NOMO-1 treated with dmso at 0.1 percent for 144 hours (cell line): ENCODE measurements at regions not wholly inside any gene's neighbourhood (a gene's known extent, or its start where the extent isn't known, plus 50 kb on each side); places are given as distances from the start of the nearest gene placed in this dataset.
A peak's percentile ranks its signal among the peaks of the same experiment; 100 is the strongest.

Experiments used
- DNase-seq: peaks from one replicate; lab custom pipeline; 2025; ENCODE audit not compliant: unreplicated experiment; lab: John Stamatoyannopoulos, UW

DNA sequence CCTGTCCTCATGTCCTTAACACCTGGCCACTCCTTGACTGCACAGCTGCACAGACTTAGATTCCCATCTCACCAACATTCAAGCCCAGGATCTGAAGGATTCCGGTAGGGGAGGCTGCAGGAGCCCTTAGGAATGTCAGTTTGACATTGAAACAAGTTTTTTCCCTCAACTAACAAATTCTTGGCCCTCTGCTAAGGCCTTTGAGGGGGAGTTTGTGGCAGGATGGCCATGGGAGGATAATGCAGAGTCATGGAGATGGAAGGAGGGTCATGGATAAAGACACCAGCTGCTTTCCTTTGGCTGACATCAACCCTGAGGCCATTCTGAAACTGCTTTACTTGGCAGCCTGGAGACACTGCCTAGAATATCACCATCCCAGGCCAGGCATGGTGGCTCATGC lies 63.4 kb upstream of the PPP2R5A start:
- no peak for DNase-seq

DNA sequence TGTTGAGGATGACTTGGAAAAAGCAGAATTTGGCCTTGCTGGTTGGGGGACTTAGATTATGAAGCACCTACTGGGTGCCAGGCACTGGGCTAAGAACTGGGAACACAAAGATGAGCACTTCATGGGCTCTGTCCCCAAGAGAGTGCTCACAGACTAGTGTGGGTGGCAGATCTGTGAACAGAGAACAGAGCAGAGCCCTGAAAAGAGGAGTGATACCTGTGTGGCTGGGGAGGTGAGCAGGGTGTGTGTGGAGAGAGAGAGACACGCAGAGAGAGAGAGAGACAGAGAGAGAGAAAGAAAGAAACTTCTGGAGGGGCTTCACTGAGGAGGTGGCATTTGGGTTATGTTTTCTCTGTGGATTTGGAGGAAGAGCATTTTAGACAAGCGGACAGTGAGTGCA lies 61.1 kb upstream of the PPP2R5A start:
- no peak for DNase-seq

DNA sequence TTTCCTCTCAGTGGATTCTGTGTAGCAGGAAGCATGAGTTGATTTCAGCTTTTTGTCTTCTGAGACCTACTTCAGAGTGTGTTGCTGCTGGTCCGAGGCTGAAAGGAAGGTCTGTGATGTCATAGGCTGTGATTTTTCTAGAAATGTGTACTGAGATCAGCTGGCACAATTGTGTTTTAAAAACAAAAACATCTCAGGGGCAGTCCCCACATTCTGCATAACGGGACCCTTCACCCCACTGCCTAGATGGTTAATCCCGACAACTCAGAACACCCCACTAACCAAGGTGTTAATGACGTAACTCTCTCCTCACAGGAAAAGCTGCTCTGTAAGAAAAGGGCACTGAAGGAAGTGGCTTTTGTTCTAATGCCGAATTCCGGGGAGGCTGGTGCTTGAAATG lies 59.8 kb upstream of the PPP2R5A start:
- DNase-seq: no peak

DNA sequence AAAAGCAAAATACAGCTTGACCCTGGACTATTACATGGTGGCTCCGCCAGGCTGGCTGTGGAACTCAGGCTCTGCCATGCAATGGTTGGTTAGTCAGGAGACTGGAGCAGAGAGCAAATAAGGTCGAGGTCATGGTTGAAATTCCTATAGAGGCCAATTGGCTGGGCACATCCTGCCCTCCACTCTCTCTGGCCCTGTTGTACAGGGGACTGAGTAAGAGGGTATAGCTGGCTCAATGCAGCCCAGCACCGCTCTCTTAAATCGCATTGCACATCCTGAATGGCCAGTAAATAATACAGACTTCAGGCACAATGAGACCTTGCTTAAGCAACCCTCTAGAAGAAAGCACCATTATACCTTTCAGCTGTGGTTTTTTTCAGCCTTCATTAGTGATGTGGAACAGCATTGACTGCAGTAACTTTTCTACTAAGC lies 59.3 kb upstream of the PPP2R5A start:
- no peak for DNase-seq

DNA sequence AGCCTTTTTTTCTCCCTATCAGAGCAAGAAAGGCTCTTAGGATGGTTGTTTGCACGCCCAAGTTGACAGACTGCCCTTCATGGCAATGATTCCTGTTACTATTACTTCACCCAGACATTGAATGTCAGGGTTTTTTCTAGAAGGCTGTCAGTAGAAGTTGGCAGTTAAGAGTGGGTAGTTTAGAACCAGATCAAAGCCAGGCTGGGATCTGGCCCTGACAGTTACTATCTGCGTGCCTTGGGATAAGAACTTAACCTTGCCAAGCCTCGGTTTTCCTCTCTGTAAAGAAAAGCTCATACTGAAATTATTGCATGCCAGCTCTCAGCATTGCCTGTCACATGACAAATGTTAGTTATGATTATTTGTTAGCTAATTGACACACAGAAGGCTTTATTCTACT lies 58.7 kb upstream of the PPP2R5A start:
- no peak for DNase-seq

DNA sequence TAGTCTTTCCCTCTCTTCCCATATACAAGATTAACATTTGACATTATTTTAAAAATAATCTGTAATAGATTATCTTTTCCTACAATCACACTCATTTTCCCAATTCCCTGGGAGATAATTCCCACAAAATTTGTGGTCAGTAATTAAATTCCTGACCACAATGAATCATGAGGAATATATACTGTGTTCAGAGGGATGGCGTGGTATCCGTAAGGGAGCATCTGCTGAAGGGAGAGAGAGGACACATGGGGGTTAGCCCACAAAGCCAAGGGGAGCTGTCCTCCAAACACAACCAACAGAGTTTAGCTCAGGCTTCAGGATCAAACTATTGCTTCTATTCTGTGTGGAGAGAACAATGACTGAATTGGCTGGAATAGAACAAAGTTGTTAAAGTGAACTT lies 57.1 kb upstream of the PPP2R5A start:
- no peak for DNase-seq

DNA sequence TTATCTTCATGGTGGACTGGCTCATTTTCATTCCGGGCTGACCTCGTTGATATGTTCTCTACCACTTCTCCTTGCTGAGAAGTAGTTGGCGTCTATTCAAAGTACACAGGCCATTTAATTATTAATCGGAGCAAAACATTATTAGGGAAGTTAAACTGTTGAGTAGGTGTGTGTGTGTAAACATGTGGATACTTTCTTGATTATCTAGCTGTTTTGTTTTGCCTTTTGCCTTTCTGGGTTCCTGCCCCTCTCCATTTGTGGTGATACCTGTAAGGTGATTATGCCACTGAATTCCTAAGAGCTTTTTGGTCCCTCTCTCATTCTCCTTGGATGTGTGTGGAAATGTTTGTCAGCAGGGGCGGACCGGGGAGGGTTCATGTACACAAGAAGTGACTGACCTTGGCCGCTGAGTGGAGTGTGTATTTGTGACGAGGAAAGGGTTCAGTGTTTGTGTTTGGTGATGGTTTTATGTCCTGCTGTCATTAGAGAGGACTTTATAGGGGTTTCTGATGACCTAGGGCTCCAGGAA lies 56.6 kb upstream of the PPP2R5A start:
- no peak for DNase-seq

DNA sequence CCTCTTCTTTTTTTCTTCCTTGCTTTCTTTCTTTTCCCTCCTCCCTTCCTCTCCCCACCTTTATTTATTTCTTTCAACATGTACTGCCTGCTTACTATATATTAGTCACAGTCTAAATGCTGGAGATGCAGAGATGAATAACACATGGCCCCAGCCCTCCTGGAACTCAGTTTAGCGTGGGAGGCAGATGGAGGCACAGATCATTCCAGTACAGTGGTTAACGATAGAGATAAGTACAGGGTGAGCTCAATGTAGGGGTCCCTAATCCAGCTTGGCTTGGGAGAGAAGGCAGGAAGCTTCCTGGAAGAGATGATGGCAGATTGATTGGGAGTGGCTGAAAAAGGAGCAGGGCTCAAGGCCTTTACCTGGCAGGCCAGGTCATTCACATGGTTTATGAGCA lies 55.6 kb upstream of the PPP2R5A start:
- no peak for DNase-seq

DNA sequence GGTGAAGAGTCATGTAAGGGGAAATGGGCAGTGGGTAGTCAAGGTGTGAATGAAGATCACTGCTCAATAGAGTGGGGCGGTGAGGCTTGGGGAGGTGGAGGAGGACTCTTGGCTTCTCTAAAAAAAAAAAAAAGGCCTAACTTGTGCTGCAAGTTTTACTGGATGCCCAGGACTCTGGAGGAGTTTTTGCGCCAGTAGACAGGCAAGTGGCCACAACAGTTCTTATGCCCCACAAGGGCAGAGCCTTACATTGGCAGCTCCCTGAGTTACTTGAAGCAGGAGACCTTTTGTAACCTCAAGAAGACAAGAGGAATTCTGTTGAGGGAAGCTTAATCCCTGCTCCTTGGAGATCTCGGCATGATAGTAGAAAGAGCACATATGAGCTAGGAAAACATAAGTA lies 54.9 kb upstream of the PPP2R5A start:
- no peak for DNase-seq

DNA sequence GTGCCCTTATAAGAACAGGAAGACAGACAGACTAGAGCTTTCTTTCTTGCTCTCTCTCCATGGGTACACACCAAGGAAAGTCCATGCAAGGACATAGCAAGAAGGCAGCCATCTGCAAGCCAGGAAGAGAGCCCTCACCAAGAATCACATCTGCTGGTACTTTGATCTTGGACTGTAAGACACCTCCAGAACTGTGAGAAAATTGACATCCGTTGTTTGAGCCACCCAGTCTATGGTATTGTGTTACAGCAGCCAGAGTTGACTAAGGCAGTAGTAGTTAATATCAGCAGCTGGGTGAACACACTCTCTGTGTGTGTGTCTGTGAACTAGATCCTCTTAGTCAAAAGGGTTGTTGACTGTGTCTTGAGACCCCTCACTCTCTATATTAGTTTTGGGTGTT lies 53.8 kb upstream of the PPP2R5A start:
- DNase-seq: no peak

DNA sequence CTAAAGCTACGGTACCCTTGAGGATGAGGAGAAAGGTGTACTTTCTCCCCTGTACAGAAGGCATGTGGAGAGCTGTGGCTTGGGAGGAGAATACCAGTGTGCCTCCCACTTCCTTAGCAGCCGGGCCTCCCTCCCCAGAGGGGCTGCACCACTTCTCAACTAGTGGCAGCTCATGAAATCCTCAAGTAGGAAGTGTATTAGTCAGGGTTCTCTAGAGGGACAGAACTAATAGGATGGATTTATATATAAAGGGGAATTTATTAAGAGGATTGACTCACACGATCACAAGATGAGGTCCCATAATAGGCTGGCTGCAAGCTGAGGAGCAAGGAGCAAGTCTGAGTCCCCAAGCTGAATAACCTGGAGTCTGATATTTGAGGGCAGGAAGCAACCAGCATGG lies 53.1 kb upstream of the PPP2R5A start:
- peak; percentile 10 for DNase-seq

DNA sequence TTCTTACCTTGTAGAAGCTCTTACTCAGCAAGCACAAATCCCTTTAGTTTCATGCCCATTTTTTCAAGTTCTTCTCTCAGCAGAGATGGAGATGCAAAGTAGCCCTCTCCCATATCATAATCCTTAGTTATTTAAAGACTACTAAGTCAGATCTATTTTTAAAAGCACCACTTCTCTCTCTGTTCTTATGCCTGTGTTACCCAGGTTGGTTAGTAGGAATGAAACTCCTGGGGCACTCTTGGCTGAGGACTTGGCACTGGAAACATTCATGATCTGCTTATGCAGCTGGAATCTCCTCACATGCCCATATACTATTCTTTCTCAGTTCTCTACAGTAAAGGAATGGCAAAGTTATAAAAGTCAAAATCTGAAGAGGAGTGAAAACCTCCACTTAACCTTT lies 51.9 kb upstream of the PPP2R5A start:
- DNase-seq: no peak

DNA sequence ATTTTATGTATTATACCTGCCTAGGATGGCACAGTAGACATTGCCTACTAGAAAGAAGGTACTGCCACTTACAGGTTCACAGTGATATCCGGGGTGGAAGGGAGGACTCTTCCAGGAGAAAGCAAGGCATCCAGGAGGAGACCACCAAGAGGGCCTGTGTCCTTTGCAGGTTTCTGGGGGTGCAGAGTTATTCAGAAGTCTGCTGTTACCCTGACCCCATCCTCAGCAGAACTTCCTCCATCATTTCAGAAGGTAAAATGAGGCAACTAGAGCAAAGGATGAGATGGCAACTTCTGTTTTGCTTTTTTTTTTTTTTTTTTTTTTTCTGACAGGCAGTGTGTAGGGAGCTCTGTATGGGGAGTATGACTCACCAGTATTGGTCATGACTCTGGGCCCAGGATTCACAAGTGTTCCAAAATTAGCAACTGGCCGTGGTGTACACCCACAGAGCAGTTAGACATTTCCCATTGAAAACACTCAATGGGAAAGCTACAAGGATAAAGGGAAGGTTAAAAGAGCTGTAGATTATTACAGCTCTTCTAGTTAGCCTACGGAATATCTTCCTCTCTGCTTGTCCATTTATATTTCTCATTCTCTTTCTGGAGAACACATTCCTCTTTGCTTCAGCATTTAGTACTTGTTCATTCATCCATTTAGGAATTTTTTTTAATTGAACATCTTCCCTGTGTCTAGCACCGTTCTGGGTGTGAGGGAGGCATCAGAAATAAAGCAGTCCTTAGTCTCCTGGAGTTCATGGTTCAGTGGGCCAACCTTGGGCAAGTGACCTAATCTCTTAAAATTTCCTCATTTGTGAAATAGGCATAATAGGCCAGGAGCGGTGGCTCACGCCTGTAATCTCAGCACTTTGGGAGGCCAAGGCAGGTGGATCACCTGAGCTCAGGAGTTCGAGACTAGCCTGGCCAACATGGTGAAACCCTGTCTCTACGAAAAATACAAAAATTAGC lies 50.5 kb upstream of the PPP2R5A start:
- DNase-seq: peak; percentile 69
